HCT116 (cell line): ENCODE measurements at regions not wholly inside any gene's neighbourhood (a gene's known extent, or its start where the extent isn't known, plus 50 kb on each side); places are given as distances from the start of the nearest gene placed in this dataset.

Source experiments
- ATAC-seq: fragments of 200-7000 bp; cut with Tn5 transposase; 2 replicates; pipeline ENCODE4 v1.9.1; 2020; ENCODE audit warnings: mild to moderate bottlenecking, moderate library complexity
- BruUV-seq: library from RNA; stranded (reverse); fragments of 400-500 nt; replicated peaks from 2 replicates; lab custom pipeline; 2021; lab: Mats Ljungman, UMichigan
- CTCF ChIA-PET: fragments of 300-600 bp; sonication (Branson Sonifier 250); formaldehyde crosslinking; loops from one replicate; lab custom pipeline; 2021; ENCODE audit warnings: antibody characterized with exemption; lab: Charles Lee
- POLR2A ChIA-PET: fragments of 300-600, 350-600 bp; sonication (Branson Sonifier 250); formaldehyde crosslinking; loops from one replicate; lab custom pipeline; 2021; ENCODE audit warnings: antibody characterized with exemption; lab: Charles Lee
- RAD21 ChIA-PET, 2 experiments: fragments of 300-600 bp; sonication (Branson Sonifier 250); formaldehyde crosslinking; loops; one replicate each; lab custom pipeline; 2023; ENCODE audit warnings: low total read pairs in 2 of 2; ENCODE audit not compliant: uncharacterized antibody in 2 of 2, unreplicated experiment in 2 of 2, low non-redundant PET in 1 of 2; lab: Charles Lee
- DNase-seq: peaks from one replicate; pipeline ENCODE4 v3.0.0-alpha.2; 2010; ENCODE audit warnings: low read depth, low spot score
- H2AFZ ChIP-seq: fragments of 200-600 bp; shearing (Covaris generic), sonication (generic); 2 replicates; pipeline ENCODE4 v1.6.1; 2017; ENCODE audit warnings: low read depth, mixed run types, mixed read lengths, antibody characterized with exemption, low read length; ENCODE audit not compliant: poor library complexity, severe bottlenecking
- H3K27ac ChIP-seq: 2 replicates; pipeline ENCODE4 v1.5.1; 2012; ENCODE audit warnings: low read depth, low read length
- H3K27me3 ChIP-seq: fragments of 200-600 bp; sonication (generic); 2 replicates; pipeline ENCODE4 v1.6.1; 2016; ENCODE audit warnings: mixed run types, low read length, mixed read lengths; ENCODE audit not compliant: insufficient read depth
- H3K36me3 ChIP-seq, 2 experiments: fragments of 200-500 bp in 1 of 2; fragments of 200-600 bp in 1 of 2; sonication (Bioruptor generic) in 1 of 2; sonication (generic) in 1 of 2; 2 replicates each; pipeline versions ENCODE4 v1.5.1 to v1.6.1; 2014 to 2016; ENCODE audit warnings: low read length in 2 of 2, inconsistent platforms in 1 of 2, mixed read lengths in 1 of 2, mixed run types in 1 of 2; ENCODE audit not compliant: insufficient read depth in 2 of 2, control insufficient read depth in 1 of 2
- H3K4me1 ChIP-seq, 2 experiments: fragments of 200-600 bp in 1 of 2; sonication (generic) in 1 of 2; 2 replicates each; pipeline versions ENCODE4 v1.5.1 to v1.6.1; 2012 to 2017; ENCODE audit warnings: low read length in 2 of 2, inconsistent platforms in 1 of 2, mild to moderate bottlenecking in 1 of 2, mixed read lengths in 1 of 2, mixed run types in 1 of 2, moderate library complexity in 1 of 2; ENCODE audit not compliant: insufficient read depth in 2 of 2, control insufficient read depth in 1 of 2
- H3K4me2 ChIP-seq: fragments of 200-600 bp; sonication (generic); 2 replicates; pipeline ENCODE4 v1.6.1; 2017; ENCODE audit warnings: mixed run types, low read length, mixed read lengths
- H3K4me3 ChIP-seq, 2 experiments: fragments of 200-600 bp in 1 of 2; sonication (generic) in 1 of 2; replicated peaks in 1 of 2; 2 replicates each; pipeline ENCODE4 v1.5.1; 2011 to 2016; ENCODE audit warnings: low read length in 2 of 2, control low read depth in 1 of 2, low read depth in 1 of 2, mild to moderate bottlenecking in 1 of 2, mixed read lengths in 1 of 2, mixed run types in 1 of 2
- H3K79me2 ChIP-seq: fragments of 200-600 bp; sonication (generic); 2 replicates; pipeline ENCODE4 v1.6.1; 2017; ENCODE audit warnings: mild to moderate bottlenecking, mixed run types, low read length, moderate library complexity, mixed read lengths; ENCODE audit not compliant: insufficient read depth
- H3K9ac ChIP-seq: fragments of 200-600 bp; sonication (generic); 2 replicates; pipeline ENCODE4 v1.6.1; 2016; ENCODE audit warnings: low read length, mixed read lengths
- H3K9me2 ChIP-seq: fragments of 200-600 bp; sonication (generic), shearing (Covaris generic); 2 replicates; pipeline ENCODE4 v1.6.1; 2017; ENCODE audit warnings: mixed run types, mild to moderate bottlenecking, moderate library complexity; ENCODE audit not compliant: insufficient read depth
- H3K9me3 ChIP-seq, 2 experiments: fragments of 200-500 bp in 1 of 2; fragments of 200-600 bp in 1 of 2; sonication (Bioruptor generic) in 1 of 2; sonication (generic) in 1 of 2; 2 replicates each; pipeline ENCODE4 v1.6.1; 2014 to 2017; ENCODE audit warnings: low read length in 2 of 2, mixed read lengths in 2 of 2, inconsistent platforms in 1 of 2, low read depth in 1 of 2, mild to moderate bottlenecking in 1 of 2, mixed run types in 1 of 2, moderate library complexity in 1 of 2; ENCODE audit not compliant: control insufficient read depth in 1 of 2, insufficient read depth in 1 of 2
- H4K20me1 ChIP-seq: fragments of 200-600 bp; sonication (generic), shearing (Covaris generic); 2 replicates; pipeline ENCODE4 v1.6.1; 2017; ENCODE audit warnings: mixed run types, mild to moderate bottlenecking, moderate library complexity; ENCODE audit not compliant: insufficient read depth
- CTCF ChIP-seq, 3 experiments: fragments of 200-600 bp in 1 of 3; sonication (generic) in 1 of 3; IDR thresholded peaks in 2 of 3; conservative IDR thresholded peaks in 1 of 3; 2 replicates each; pipeline ENCODE4 v1.5.1; 2012 to 2017; ENCODE audit warnings: low read depth in 2 of 3, low read length in 2 of 3, antibody characterized with exemption in 1 of 3, borderline replicate concordance in 1 of 3, control low read depth in 1 of 3, mild to moderate bottlenecking in 1 of 3, mixed read lengths in 1 of 3, mixed run types in 1 of 3, moderate library complexity in 1 of 3; ENCODE audit not compliant: insufficient read depth in 1 of 3
- EGR1 ChIP-seq: IDR thresholded peaks from 2 replicates; pipeline ENCODE4 v1.6.1; 2012; ENCODE audit warnings: low read depth
- JUND ChIP-seq: IDR thresholded peaks from 2 replicates; pipeline ENCODE4 v1.6.1; 2012
- POLR2AphosphoS5 ChIP-seq: IDR thresholded peaks from 2 replicates; pipeline ENCODE4 v1.6.1; 2011; ENCODE audit warnings: mild to moderate bottlenecking, low read depth, low read length, moderate library complexity
- RAD21 ChIP-seq: IDR thresholded peaks from 2 replicates; pipeline ENCODE4 v1.6.1; 2012; ENCODE audit warnings: low read depth, mild to moderate bottlenecking
- SP1 ChIP-seq: IDR thresholded peaks from 2 replicates; pipeline ENCODE4 v1.6.1; 2012; ENCODE audit warnings: low read depth
- SRF ChIP-seq: IDR thresholded peaks from 2 replicates; pipeline ENCODE4 v1.6.1; 2012; ENCODE audit warnings: low read depth
- TCF7L2 ChIP-seq: IDR thresholded peaks from 2 replicates; pipeline ENCODE4 v1.7.0; 2011; ENCODE audit warnings: borderline replicate concordance, inconsistent platforms; ENCODE audit not compliant: insufficient read depth, insufficient read length; ENCODE audit errors: extremely low read depth
- YY1 ChIP-seq: IDR thresholded peaks from 2 replicates; pipeline ENCODE4 v1.6.1; 2011; ENCODE audit warnings: low read length, low read depth, moderate library complexity, mild to moderate bottlenecking; ENCODE audit not compliant: insufficient replicate concordance; ENCODE audit errors: extremely low read depth
- ZNF274 ChIP-seq: fragments of 200-500 bp; sonication (Bioruptor generic); IDR thresholded peaks from 2 replicates; pipeline ENCODE4 v1.6.1; 2014; ENCODE audit warnings: mild to moderate bottlenecking, low read depth, low read length, inconsistent platforms
- intact Hi-C: fragments of 100-400 bp; cut with micrococcal nuclease; formaldehyde crosslinking; loops from 2 replicates; pipeline ENCODE4 v1.10.0; 2022
- TF ChIP-seq, protein P1 (sequence below): IDR thresholded peaks from 2 replicates; pipeline ENCODE4 v1.6.1; 2011; ENCODE audit warnings: mild to moderate bottlenecking, low read length, moderate library complexity; ENCODE audit not compliant: insufficient replicate concordance; ENCODE audit errors: extremely low read depth

DNA sequence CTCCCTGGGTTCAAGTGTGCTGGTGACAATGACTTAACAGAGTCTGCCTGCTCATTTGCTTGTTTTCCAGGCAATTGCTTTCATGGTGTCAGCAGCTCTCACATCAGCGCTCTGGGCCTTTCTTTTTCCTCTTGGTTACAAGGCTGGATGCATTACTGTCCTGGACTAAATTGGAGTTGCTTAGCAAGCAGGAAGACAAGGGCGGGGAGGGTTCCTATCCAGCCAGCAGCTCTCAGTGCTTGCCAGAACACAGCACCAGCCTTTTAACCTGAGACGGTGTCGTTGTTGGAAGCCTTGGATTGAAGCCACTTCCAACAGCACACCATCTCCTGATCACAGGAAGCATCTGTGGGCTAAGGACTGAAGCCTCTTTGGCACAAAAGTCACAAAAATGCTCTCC is 606.9 kb downstream of the CDH26 start:
- ChIA-PET CTCF (no interaction called here), RAD21 (no interaction called here), POLR2A (no interaction called here)
- H3K27ac ChIP-seq, result no peak overlapping the region
- H3K36me3 ChIP-seq, result no peaks in the 10 kb centered on the region
- no peaks in the 10 kb centered on the region for H3K4me1 ChIP-seq
- H3K9me3 ChIP-seq, result peaks cover 4 to 33% of the 10 kb centered on the region in 2 experiments; a peak in 2 of 4 replicates
- ATAC-seq (no peak), DNase-seq (no peak)
- H4K20me1 ChIP-seq, result no peaks in the 10 kb centered on the region
- H2AFZ ChIP-seq, result no peak overlapping the region
- no peak overlapping the region for H3K4me3 ChIP-seq
- TF ChIP-seq JUND, result no peak
- H3K4me2 ChIP-seq, result no peak overlapping the region
- no peaks in the 10 kb centered on the region for H3K27me3 ChIP-seq
- no peaks in the 10 kb centered on the region for H3K9me2 ChIP-seq
- intact Hi-C loops, result no loop called here
- no peaks in the 10 kb centered on the region for H3K79me2 ChIP-seq
- H3K9ac ChIP-seq, result no peak overlapping the region
- no TSS peak for BruUV-seq

DNA sequence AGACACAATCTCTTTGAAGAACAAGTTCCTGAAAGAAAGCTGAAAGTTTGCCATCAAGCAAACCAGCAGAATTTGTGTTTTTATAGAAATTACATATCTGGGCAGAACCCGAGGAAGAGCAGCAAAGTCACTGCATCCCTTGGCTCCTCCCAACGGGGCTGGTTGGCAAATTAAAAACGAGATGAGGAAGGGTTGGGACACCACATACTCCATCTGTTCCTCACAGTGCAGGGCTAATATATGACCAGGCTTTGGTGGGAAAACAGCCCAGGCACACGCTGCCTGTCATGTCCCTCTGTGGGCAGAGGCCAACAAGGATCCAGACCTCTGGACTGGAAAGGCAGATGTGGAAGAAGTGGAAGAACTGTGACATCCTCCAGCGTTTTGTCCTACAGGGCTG is 607.3 kb downstream of the CDH26 start:
- Histone ChIP-seq H3K4me2 (no peak overlapping the region), H3K9me3 (peaks cover 4 to 30% of the 10 kb centered on the region in 2 experiments; a peak in 2 of 4 replicates), H3K9me2 (no peaks in the 10 kb centered on the region), H3K27me3 (no peaks in the 10 kb centered on the region), H3K4me1 (no peaks in the 10 kb centered on the region), H3K27ac (no peak overlapping the region), H3K79me2 (no peaks in the 10 kb centered on the region), H3K4me3 (no peak overlapping the region), H4K20me1 (no peaks in the 10 kb centered on the region), H3K36me3 (no peaks in the 10 kb centered on the region), H3K9ac (no peak overlapping the region), H2AFZ (no peak overlapping the region)
- intact Hi-C loops, result no loop called here
- BruUV-seq, result no TSS peak
- ChIA-PET POLR2A (no interaction called here), RAD21 (no interaction called here), CTCF (no interaction called here)
- ATAC-seq (no peak), DNase-seq (no peak)
- no peak for TF ChIP-seq EGR1
- no peak for TF ChIP-seq POLR2AphosphoS5
- TF ChIP-seq TCF7L2, result no peak
- TF ChIP-seq YY1, result no peak
- TF ChIP-seq ZNF274, result no peak
- TF ChIP-seq, protein P1, sequence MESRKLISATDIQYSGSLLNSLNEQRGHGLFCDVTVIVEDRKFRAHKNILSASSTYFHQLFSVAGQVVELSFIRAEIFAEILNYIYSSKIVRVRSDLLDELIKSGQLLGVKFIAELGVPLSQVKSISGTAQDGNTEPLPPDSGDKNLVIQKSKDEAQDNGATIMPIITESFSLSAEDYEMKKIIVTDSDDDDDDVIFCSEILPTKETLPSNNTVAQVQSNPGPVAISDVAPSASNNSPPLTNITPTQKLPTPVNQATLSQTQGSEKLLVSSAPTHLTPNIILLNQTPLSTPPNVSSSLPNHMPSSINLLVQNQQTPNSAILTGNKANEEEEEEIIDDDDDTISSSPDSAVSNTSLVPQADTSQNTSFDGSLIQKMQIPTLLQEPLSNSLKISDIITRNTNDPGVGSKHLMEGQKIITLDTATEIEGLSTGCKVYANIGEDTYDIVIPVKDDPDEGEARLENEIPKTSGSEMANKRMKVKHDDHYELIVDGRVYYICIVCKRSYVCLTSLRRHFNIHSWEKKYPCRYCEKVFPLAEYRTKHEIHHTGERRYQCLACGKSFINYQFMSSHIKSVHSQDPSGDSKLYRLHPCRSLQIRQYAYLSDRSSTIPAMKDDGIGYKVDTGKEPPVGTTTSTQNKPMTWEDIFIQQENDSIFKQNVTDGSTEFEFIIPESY, result no peak
- no peak for TF ChIP-seq RAD21
- TF ChIP-seq CTCF (IDR thresholded peaks at IDR 0.05 in 2 of 3, conservative IDR thresholded peaks at IDR 0.05 in 1 of 3; ENCODE audit: borderline replicate concordance in 1 of 3, insufficient read depth in 1 of 3, low read depth in 2 of 3, low read length in 2 of 3), result no peak
- TF ChIP-seq SP1, result no peak
- TF ChIP-seq SRF, result no peak
